Fibroblast of pulmonary artery (primary cell): ENCODE measurements at regions not wholly inside any gene's neighbourhood (a gene's known extent, or its start where the extent isn't known, plus 50 kb on each side); places are given as distances from the start of the nearest gene placed in this dataset.

Experiments used
- DNase-seq: peaks from one replicate; pipeline ENCODE4 v3.0.0-alpha.2; 2010; ENCODE audit warnings: low read depth
- H3K4me3 ChIP-seq: replicated peaks from 2 replicates; pipeline ENCODE4 v1.5.1; 2011; ENCODE audit warnings: low read depth, mild to moderate bottlenecking, control low read depth, low read length, moderate library complexity
- CTCF ChIP-seq: IDR thresholded peaks from 2 replicates; pipeline ENCODE4 v1.5.1; 2011; ENCODE audit warnings: mild to moderate bottlenecking, control low read depth, low read length, inconsistent platforms; ENCODE audit errors: missing control alignments

- no peak for DNase-seq
- no peak overlapping the region for H3K4me3 ChIP-seq
- no peak for TF ChIP-seq CTCF
These were observed 615.1 kb upstream of the NETO1 start for GRCh38 chr18:73482901-73483300.

GRCh38 chr18:73479477-73479876 lies 611.7 kb upstream of the NETO1 start:
- no peak overlapping the region for H3K4me3 ChIP-seq
- TF ChIP-seq CTCF = no peak
- peak; percentile 10 for DNase-seq

- no peak for DNase-seq
- TF ChIP-seq CTCF = no peak
These were observed 610.4 kb upstream of the NETO1 start for GRCh38 chr18:73478191-73478590.

GRCh38 chr18:73476031-73476430 lies 608.2 kb upstream of the NETO1 start:
- H3K4me3 ChIP-seq = no peak overlapping the region
- no peak for TF ChIP-seq CTCF
- no peak for DNase-seq

More at GRCh38 chr18:73478191-73478590, 610.4 kb upstream of the NETO1 start:
- no peak overlapping the region for H3K4me3 ChIP-seq

- no peak overlapping the region for H3K4me3 ChIP-seq
- TF ChIP-seq CTCF = no peak
- DNase-seq = peak; percentile 87
These were observed 594.3 kb upstream of the NETO1 start for GRCh38 chr18:73462092-73462491.

- H3K4me3 ChIP-seq = no peak overlapping the region
- no peak for TF ChIP-seq CTCF
- peak; percentile 30 for DNase-seq
These were observed 593.9 kb upstream of the NETO1 start for GRCh38 chr18:73461780-73462059.

GRCh38 chr18:73461038-73461779 lies 593.4 kb upstream of the NETO1 start:
- no peak for DNase-seq
- no peak overlapping the region for H3K4me3 ChIP-seq
- no peak for TF ChIP-seq CTCF
